ENCODE measurements at regions not wholly inside any gene's neighbourhood (a gene's known extent, or its start where the extent isn't known, plus 50 kb on each side); places are given as distances from the start of the nearest gene placed in this dataset.

GRCh38 chr17:69822314-69822875 is 252.6 kb upstream of the KCNJ16 start:
- DNase-seq (peak in 1 of 6 donors; percentile 23), ATAC-seq (no peak), FAIRE-seq (no peak)
- H3K4me3 ChIP-seq: no peak overlapping the region
- H3K36me3 ChIP-seq: no peaks in the 10 kb centered on the region
- no peaks in the 10 kb centered on the region for H3K9me3 ChIP-seq
- 86 to 96% methylated on average over 8 of the region's 8 CpGs for WGBS, 2 donors
- intact Hi-C loops (cut with DNase I): no loop called here
- no peaks in the 10 kb centered on the region for H3K27me3 ChIP-seq
- no peaks in the 10 kb centered on the region for H3K4me1 ChIP-seq
- TF ChIP-seq CTCF (IDR thresholded peaks at IDR 0.05): no peak
- no peak overlapping the region for H3K27ac ChIP-seq

- no peak for TF ChIP-seq CTCF (IDR thresholded peaks at IDR 0.05)
- no peak overlapping the region for H3K4me3 ChIP-seq
- DNase-seq (peak in 3 of 6 donors; percentile 25 to 52 (median 29)), FAIRE-seq (no peak), ATAC-seq (peak; percentile 38 to 82 (median 72))
- intact Hi-C loops (cut with DNase I): no loop called here
- no peaks in the 10 kb centered on the region for H3K9me3 ChIP-seq
- no peaks in the 10 kb centered on the region for H3K36me3 ChIP-seq
- H3K27me3 ChIP-seq: no peaks in the 10 kb centered on the region
- no peak overlapping the region for H3K27ac ChIP-seq
- no peaks in the 10 kb centered on the region for H3K4me1 ChIP-seq
- WGBS, 2 donors: 21 to 29% methylated on average over 6 of the region's 6 CpGs
Observed at GRCh38 chr17:69828087-69828486, 246.9 kb upstream of the KCNJ16 start.

GRCh38 chr17:69834494-69834893 is 240.5 kb upstream of the KCNJ16 start:
- peaks cover 0 to 4% (median 0%) of the 10 kb centered on the region in 4 donors for H3K27me3 ChIP-seq
- DNase-seq: no peak
- TF ChIP-seq CTCF (IDR thresholded peaks at IDR 0.05): no peak
- WGBS, 2 donors: 78 to 86% methylated on average over 2 of the region's 2 CpGs
- no peak for FAIRE-seq
- no peak overlapping the region for H3K4me3 ChIP-seq
- no peak for ATAC-seq
- no peak overlapping the region for H3K27ac ChIP-seq
- no peaks in the 10 kb centered on the region for H3K9me3 ChIP-seq
- H3K36me3 ChIP-seq: no peaks in the 10 kb centered on the region
- no peaks in the 10 kb centered on the region for H3K4me1 ChIP-seq
- intact Hi-C loops (cut with DNase I): no loop called here

- no peak for ATAC-seq
- Histone ChIP-seq H3K36me3 (no peaks in the 10 kb centered on the region), H3K27me3 (no peaks in the 10 kb centered on the region), H3K9me3 (no peaks in the 10 kb centered on the region), H3K4me1 (peaks cover 0 to 4% (median 3%) of the 10 kb centered on the region in 3 donors), H3K4me3 (no peak overlapping the region), H3K27ac (no peak overlapping the region)
- no peak for TF ChIP-seq CTCF (IDR thresholded peaks at IDR 0.05)
- no peak for DNase-seq
- WGBS, 2 donors: 80 to 87% methylated on average over 4 of the region's 4 CpGs
- intact Hi-C loops (cut with DNase I): no loop called here
- FAIRE-seq: no peak
Observed at GRCh38 chr17:69851736-69852135, 223.3 kb upstream of the KCNJ16 start.

- FAIRE-seq (no peak), DNase-seq (peak in 1 of 6 donors; percentile 13), ATAC-seq (peak; percentile 61 to 85 (median 71))
- WGBS, 2 donors: 55 to 58% methylated on average over 4 of the region's 4 CpGs
- intact Hi-C loops (cut with DNase I): no loop called here
- Histone ChIP-seq H3K27me3 (no peaks in the 10 kb centered on the region), H3K36me3 (no peaks in the 10 kb centered on the region), H3K4me3 (no peak overlapping the region), H3K27ac (no peak overlapping the region), H3K9me3 (no peaks in the 10 kb centered on the region), H3K4me1 (peaks cover 0 to 4% (median 3%) of the 10 kb centered on the region in 3 donors)
- no peak for TF ChIP-seq CTCF (IDR thresholded peaks at IDR 0.05)
Observed at GRCh38 chr17:69853541-69854224, 221.3 kb upstream of the KCNJ16 start.
